ENCODE measurements at regions not wholly inside any gene's neighbourhood (a gene's known extent, or its start where the extent isn't known, plus 50 kb on each side); places are given as distances from the start of the nearest gene placed in this dataset.
"Not testable (repeated sequence)": the region's sequence is repeated elsewhere in the genome, so short reads cannot be mapped to it uniquely, and the experiment has no call there.

GRCh38 chr2:131631648-131632047, 104.0 kb downstream of the CCDC74A start:
- DNase-seq; H3K9me3 ChIP-seq (ENCODE audit: control insufficient read depth in 1 of 2, insufficient read depth in 1 of 2, low read length in 2 of 2); H3K9me3 Mint-ChIP-seq; intact Hi-C loops (cut with DNase I, micrococcal nuclease); H3K4me3 Mint-ChIP-seq; CTCF ChIA-PET; H3K36me3 Mint-ChIP-seq (ENCODE audit: low read depth); H3K4me3 ChIP-seq (ENCODE audit: low read length); H3K4me1 ChIP-seq (ENCODE audit: insufficient read depth, low read length); H3K27ac Mint-ChIP-seq; H3K4me1 Mint-ChIP-seq (ENCODE audit: low read depth); POLR2A ChIA-PET; H3K36me3 ChIP-seq (ENCODE audit: insufficient read depth, low read length); H3K27ac ChIP-seq (ENCODE audit: low read depth in 1 of 2, low read length in 2 of 2); ATAC-seq (ENCODE audit: poor library complexity); H3K27me3 ChIP-seq (ENCODE audit: control insufficient read depth in 1 of 2, insufficient read depth in 2 of 2, low read length in 2 of 2): not testable (repeated sequence)
- H3K27me3 Mint-ChIP-seq, result peaks cover 11% of the 10 kb centered on the region

GRCh38 chr2:131633405-131633804, 105.7 kb downstream of the CCDC74A start:
- H3K36me3 ChIP-seq (ENCODE audit: insufficient read depth, low read length); H3K27ac ChIP-seq (ENCODE audit: low read depth in 1 of 2, low read length in 2 of 2); H3K4me3 Mint-ChIP-seq; H3K4me1 ChIP-seq (ENCODE audit: insufficient read depth, low read length); CTCF ChIA-PET; H3K27me3 ChIP-seq (ENCODE audit: control insufficient read depth in 1 of 2, insufficient read depth in 2 of 2, low read length in 2 of 2); H3K36me3 Mint-ChIP-seq (ENCODE audit: low read depth); H3K4me3 ChIP-seq (ENCODE audit: low read length); H3K27me3 Mint-ChIP-seq; H3K27ac Mint-ChIP-seq; intact Hi-C loops (cut with DNase I, micrococcal nuclease); H3K4me1 Mint-ChIP-seq (ENCODE audit: low read depth); H3K9me3 Mint-ChIP-seq; POLR2A ChIA-PET; DNase-seq; H3K9me3 ChIP-seq (ENCODE audit: control insufficient read depth in 1 of 2, insufficient read depth in 1 of 2, low read length in 2 of 2); ATAC-seq (ENCODE audit: poor library complexity): not testable (repeated sequence)

- ATAC-seq (ENCODE audit: poor library complexity), result not testable (repeated sequence)
Measured at GRCh38 chr2:131633827-131634695, 106.4 kb downstream of the CCDC74A start.

GRCh38 chr2:131635611-131636010, 107.9 kb downstream of the CCDC74A start:
- no peak overlapping the region for H3K27ac ChIP-seq (ENCODE audit: low read depth in 1 of 2, low read length in 2 of 2)
- no peaks in the 10 kb centered on the region for H3K4me1 ChIP-seq (ENCODE audit: insufficient read depth, low read length)
- no peaks in the 10 kb centered on the region for H3K36me3 ChIP-seq (ENCODE audit: insufficient read depth, low read length)
- Mint-ChIP-seq H3K9me3 (no peaks in the 10 kb centered on the region), H3K4me1 (ENCODE audit: low read depth) (no peaks in the 10 kb centered on the region), H3K27ac (no peak overlapping the region), H3K4me3 (no peak overlapping the region), H3K27me3 (peaks cover 6% of the 10 kb centered on the region), H3K36me3 (ENCODE audit: low read depth) (no peaks in the 10 kb centered on the region)
- POLR2A ChIA-PET, result no interaction called here
- CTCF ChIA-PET, result no interaction called here
- no peak overlapping the region for H3K4me3 ChIP-seq (ENCODE audit: low read length)
- no peaks in the 10 kb centered on the region for H3K9me3 ChIP-seq (ENCODE audit: control insufficient read depth in 1 of 2, insufficient read depth in 1 of 2, low read length in 2 of 2)
- DNase-seq, result no peak
- ATAC-seq (ENCODE audit: poor library complexity), result no peak
- intact Hi-C loops (cut with DNase I, micrococcal nuclease), result no loop called here
- no peaks in the 10 kb centered on the region for H3K27me3 ChIP-seq (ENCODE audit: control insufficient read depth in 1 of 2, insufficient read depth in 2 of 2, low read length in 2 of 2)
- no peak for TF ChIP-seq CTCF (IDR thresholded peaks at IDR 0.05)

More at GRCh38 chr2:131633827-131634695, 106.4 kb downstream of the CCDC74A start:
- POLR2A ChIA-PET; H3K27ac ChIP-seq (ENCODE audit: low read depth in 1 of 2, low read length in 2 of 2); H3K9me3 ChIP-seq (ENCODE audit: control insufficient read depth in 1 of 2, insufficient read depth in 1 of 2, low read length in 2 of 2); H3K36me3 Mint-ChIP-seq (ENCODE audit: low read depth); intact Hi-C loops (cut with DNase I, micrococcal nuclease); DNase-seq; H3K27me3 Mint-ChIP-seq; H3K4me3 Mint-ChIP-seq; CTCF ChIA-PET; H3K27me3 ChIP-seq (ENCODE audit: control insufficient read depth in 1 of 2, insufficient read depth in 2 of 2, low read length in 2 of 2); H3K4me3 ChIP-seq (ENCODE audit: low read length); H3K4me1 ChIP-seq (ENCODE audit: insufficient read depth, low read length); H3K4me1 Mint-ChIP-seq (ENCODE audit: low read depth); H3K27ac Mint-ChIP-seq; H3K36me3 ChIP-seq (ENCODE audit: insufficient read depth, low read length); H3K9me3 Mint-ChIP-seq: not testable (repeated sequence)

GRCh38 chr2:131636704-131637308, 109.1 kb downstream of the CCDC74A start:
- H3K27ac ChIP-seq (ENCODE audit: low read depth in 1 of 2, low read length in 2 of 2); CTCF ChIA-PET; POLR2A ChIA-PET; H3K27me3 ChIP-seq (ENCODE audit: control insufficient read depth in 1 of 2, insufficient read depth in 2 of 2, low read length in 2 of 2); H3K36me3 ChIP-seq (ENCODE audit: insufficient read depth, low read length); H3K4me1 ChIP-seq (ENCODE audit: insufficient read depth, low read length); H3K27me3 Mint-ChIP-seq; H3K4me1 Mint-ChIP-seq (ENCODE audit: low read depth); intact Hi-C loops (cut with DNase I, micrococcal nuclease); H3K4me3 ChIP-seq (ENCODE audit: low read length); H3K36me3 Mint-ChIP-seq (ENCODE audit: low read depth); H3K4me3 Mint-ChIP-seq; DNase-seq; H3K27ac Mint-ChIP-seq; ATAC-seq (ENCODE audit: poor library complexity); H3K9me3 Mint-ChIP-seq; H3K9me3 ChIP-seq (ENCODE audit: control insufficient read depth in 1 of 2, insufficient read depth in 1 of 2, low read length in 2 of 2): not testable (repeated sequence)

- intact Hi-C loops (cut with DNase I, micrococcal nuclease); H3K4me3 Mint-ChIP-seq; H3K4me1 ChIP-seq (ENCODE audit: insufficient read depth, low read length); H3K4me1 Mint-ChIP-seq (ENCODE audit: low read depth); H3K27ac ChIP-seq (ENCODE audit: low read depth in 1 of 2, low read length in 2 of 2); H3K4me3 ChIP-seq (ENCODE audit: low read length); H3K27ac Mint-ChIP-seq; H3K9me3 Mint-ChIP-seq; H3K36me3 ChIP-seq (ENCODE audit: insufficient read depth, low read length); ATAC-seq (ENCODE audit: poor library complexity); DNase-seq; H3K27me3 Mint-ChIP-seq; H3K36me3 Mint-ChIP-seq (ENCODE audit: low read depth); H3K9me3 ChIP-seq (ENCODE audit: control insufficient read depth in 1 of 2, insufficient read depth in 1 of 2, low read length in 2 of 2); H3K27me3 ChIP-seq (ENCODE audit: control insufficient read depth in 1 of 2, insufficient read depth in 2 of 2, low read length in 2 of 2); CTCF ChIA-PET: not testable (repeated sequence)
- POLR2A ChIA-PET, result interaction anchor here (0.6 kb wide), 1 partner anchor 203 kb away, joined by 4 read pairs; no protein-coding TSS in a partner anchor
Measured at GRCh38 chr2:131639001-131639620, 111.4 kb downstream of the CCDC74A start.

Data from CD4-positive, alpha-beta T cell (primary cell).